Loucy (cell line): ENCODE measurements at regions not wholly inside any gene's neighbourhood (a gene's known extent, or its start where the extent isn't known, plus 50 kb on each side); places are given as distances from the start of the nearest gene placed in this dataset.

Experiments
- H2AFZ ChIP-seq: fragments of 200-600 bp; sonication (generic); 2 replicates; pipeline ENCODE4 v1.6.0; 2016; ENCODE audit warnings: antibody characterized with exemption, mild to moderate bottlenecking, low read length, moderate library complexity
- H3F3A ChIP-seq: fragments of 200-600 bp; 2 replicates; pipeline ENCODE4 v1.6.0; 2016; ENCODE audit warnings: antibody characterized with exemption, low read depth, mild to moderate bottlenecking
- H3K27me3 ChIP-seq: fragments of 200-600 bp; sonication (generic); 2 replicates; pipeline ENCODE4 v1.6.1; 2014; ENCODE audit warnings: low read length, mild to moderate bottlenecking; ENCODE audit not compliant: insufficient read depth, poor library complexity, severe bottlenecking
- H3K36me3 ChIP-seq: fragments of 200-600 bp; sonication (generic); 2 replicates; pipeline ENCODE4 v1.6.1; 2016; ENCODE audit warnings: low read length; ENCODE audit not compliant: insufficient read depth
- H3K4me1 ChIP-seq: fragments of 200-600 bp; sonication (generic); 2 replicates; pipeline ENCODE4 v1.5.1; 2014; ENCODE audit warnings: low read length, mild to moderate bottlenecking; ENCODE audit not compliant: insufficient read depth, poor library complexity, severe bottlenecking
- H3K4me2 ChIP-seq: fragments of 200-600 bp; sonication (generic); 2 replicates; pipeline ENCODE4 v1.6.0; 2014; ENCODE audit warnings: antibody characterized with exemption, low read length, low read depth, mild to moderate bottlenecking; ENCODE audit not compliant: poor library complexity, severe bottlenecking
- H3K4me3 ChIP-seq: fragments of 200-600 bp; sonication (generic); 2 replicates; pipeline ENCODE4 v1.5.1; 2014; ENCODE audit warnings: low read length, mild to moderate bottlenecking, mixed read lengths; ENCODE audit not compliant: poor library complexity, severe bottlenecking
- H3K79me2 ChIP-seq: fragments of 200-600 bp; sonication (generic); 2 replicates; pipeline ENCODE4 v1.6.1; 2014; ENCODE audit warnings: low read length; ENCODE audit not compliant: insufficient read depth
- H3K9ac ChIP-seq: fragments of 200-600 bp; sonication (generic); 2 replicates; pipeline ENCODE4 v1.6.0; 2014; ENCODE audit warnings: mild to moderate bottlenecking, low read depth, low read length, moderate library complexity; ENCODE audit not compliant: poor library complexity, severe bottlenecking
- H3K9me2 ChIP-seq: fragments of 200-600 bp; sonication (generic); replicated peaks from 2 replicates; pipeline ENCODE4 v1.6.1; 2016; ENCODE audit warnings: low read depth, low read length, mixed read lengths
- H3K9me3 ChIP-seq: fragments of 200-600 bp; sonication (generic); 2 replicates; pipeline ENCODE4 v1.6.1; 2014; ENCODE audit warnings: mild to moderate bottlenecking, antibody characterized with exemption, low read length, low read depth; ENCODE audit not compliant: insufficient read depth
- H4K20me1 ChIP-seq: fragments of 200-600 bp; sonication (generic); 2 replicates; pipeline ENCODE4 v1.6.0; 2014; ENCODE audit warnings: antibody characterized with exemption, low read length, mild to moderate bottlenecking; ENCODE audit not compliant: insufficient read depth, poor library complexity, severe bottlenecking
- EZH2phosphoT487 ChIP-seq: fragments of 200-600 bp; IDR thresholded peaks from 2 replicates; pipeline ENCODE4 v1.6.1; 2018; ENCODE audit warnings: antibody characterized with exemption, mild to moderate bottlenecking, moderate library complexity, borderline replicate concordance
- TF ChIP-seq, protein P1 (sequence below): fragments of 200-600 bp; sonication (generic); conservative IDR thresholded peaks from 2 replicates; pipeline ENCODE4 v1.5.1; 2014; ENCODE audit warnings: mild to moderate bottlenecking, antibody characterized with exemption, low read length

- no peaks in the 10 kb centered on the region for H4K20me1 ChIP-seq
- no peaks in the 10 kb centered on the region for H3K27me3 ChIP-seq
- no peak overlapping the region for H3K4me3 ChIP-seq
- H3K9ac ChIP-seq: no peak overlapping the region
- H3K36me3 ChIP-seq: no peaks in the 10 kb centered on the region
- TF ChIP-seq, protein P1, sequence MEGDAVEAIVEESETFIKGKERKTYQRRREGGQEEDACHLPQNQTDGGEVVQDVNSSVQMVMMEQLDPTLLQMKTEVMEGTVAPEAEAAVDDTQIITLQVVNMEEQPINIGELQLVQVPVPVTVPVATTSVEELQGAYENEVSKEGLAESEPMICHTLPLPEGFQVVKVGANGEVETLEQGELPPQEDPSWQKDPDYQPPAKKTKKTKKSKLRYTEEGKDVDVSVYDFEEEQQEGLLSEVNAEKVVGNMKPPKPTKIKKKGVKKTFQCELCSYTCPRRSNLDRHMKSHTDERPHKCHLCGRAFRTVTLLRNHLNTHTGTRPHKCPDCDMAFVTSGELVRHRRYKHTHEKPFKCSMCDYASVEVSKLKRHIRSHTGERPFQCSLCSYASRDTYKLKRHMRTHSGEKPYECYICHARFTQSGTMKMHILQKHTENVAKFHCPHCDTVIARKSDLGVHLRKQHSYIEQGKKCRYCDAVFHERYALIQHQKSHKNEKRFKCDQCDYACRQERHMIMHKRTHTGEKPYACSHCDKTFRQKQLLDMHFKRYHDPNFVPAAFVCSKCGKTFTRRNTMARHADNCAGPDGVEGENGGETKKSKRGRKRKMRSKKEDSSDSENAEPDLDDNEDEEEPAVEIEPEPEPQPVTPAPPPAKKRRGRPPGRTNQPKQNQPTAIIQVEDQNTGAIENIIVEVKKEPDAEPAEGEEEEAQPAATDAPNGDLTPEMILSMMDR: no peak
- no peak for TF ChIP-seq EZH2phosphoT487
- no peaks in the 10 kb centered on the region for H3K9me2 ChIP-seq
- H3K9me3 ChIP-seq: no peaks in the 10 kb centered on the region
- no peak overlapping the region for H3K4me2 ChIP-seq
- H3F3A ChIP-seq: no peaks in the 10 kb centered on the region
- H2AFZ ChIP-seq: no peak overlapping the region
- no peaks in the 10 kb centered on the region for H3K79me2 ChIP-seq
- no peaks in the 10 kb centered on the region for H3K4me1 ChIP-seq
These were observed 113.3 kb upstream of the SOX5 start for GRCh38 chr12:24062642-24063245.

GRCh38 chr12:24060089-24060488 lies 110.6 kb upstream of the SOX5 start:
- Histone ChIP-seq H3K4me2 (no peak overlapping the region), H3K4me1 (no peaks in the 10 kb centered on the region), H3K79me2 (no peaks in the 10 kb centered on the region), H3F3A (no peaks in the 10 kb centered on the region), H4K20me1 (no peaks in the 10 kb centered on the region), H3K36me3 (no peaks in the 10 kb centered on the region), H3K4me3 (no peak overlapping the region), H3K9me3 (no peaks in the 10 kb centered on the region), H2AFZ (no peak overlapping the region), H3K27me3 (no peaks in the 10 kb centered on the region), H3K9ac (no peak overlapping the region), H3K9me2 (no peaks in the 10 kb centered on the region)
- TF ChIP-seq, protein P1: no peak
- no peak for TF ChIP-seq EZH2phosphoT487

DNA sequence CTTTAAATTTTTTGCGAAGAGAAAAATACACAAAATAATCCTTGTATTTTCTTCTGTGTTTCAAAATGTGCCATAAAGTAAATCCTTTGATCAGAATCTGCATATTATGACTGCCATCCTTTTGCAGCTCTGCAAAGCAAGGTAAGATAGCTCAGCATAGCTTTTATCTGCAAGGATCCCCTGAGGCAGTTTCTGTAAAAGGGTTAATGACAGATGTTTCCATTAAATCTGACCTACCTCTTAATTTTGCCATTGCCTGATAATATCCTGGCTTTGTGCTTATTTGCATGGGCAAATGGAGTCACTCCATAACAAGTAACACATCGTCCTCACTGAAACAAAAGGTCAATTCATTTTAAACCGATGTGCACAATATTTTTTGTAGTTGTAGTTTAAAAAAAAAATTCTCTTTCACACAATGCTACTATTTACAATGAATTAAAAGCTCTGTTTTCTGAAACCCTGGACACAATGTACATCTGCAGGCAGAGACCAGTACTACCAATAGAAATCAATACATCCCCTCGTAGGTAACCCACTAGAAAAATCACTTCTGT lies 108.5 kb upstream of the SOX5 start:
- H3K36me3 ChIP-seq: no peaks in the 10 kb centered on the region
- peaks cover 14% of the 10 kb centered on the region for H3K4me1 ChIP-seq
- H4K20me1 ChIP-seq: no peaks in the 10 kb centered on the region
- no peaks in the 10 kb centered on the region for H3F3A ChIP-seq
- H3K4me3 ChIP-seq: no peak overlapping the region
- H3K79me2 ChIP-seq: no peaks in the 10 kb centered on the region
- no peak overlapping the region for H2AFZ ChIP-seq
- TF ChIP-seq EZH2phosphoT487: no peak
- TF ChIP-seq, protein P1: no peak
- no peak overlapping the region for H3K9ac ChIP-seq
- no peaks in the 10 kb centered on the region for H3K9me2 ChIP-seq
- no peaks in the 10 kb centered on the region for H3K9me3 ChIP-seq
- no peak overlapping the region for H3K4me2 ChIP-seq
- no peaks in the 10 kb centered on the region for H3K27me3 ChIP-seq
